ENCODE measurements at regions not wholly inside any gene's neighbourhood (a gene's known extent, or its start where the extent isn't known, plus 50 kb on each side); places are given as distances from the start of the nearest gene placed in this dataset.

GRCh38 chr6:94511502-94512088, 1065.7 kb upstream of the MANEA start:
- DNase-seq: peak; percentile 15

- peak; percentile 16 for DNase-seq
Observed at GRCh38 chr6:94510877-94511276, 1066.5 kb upstream of the MANEA start.

GRCh38 chr6:94501516-94501915, 1075.8 kb upstream of the MANEA start:
- no peak for DNase-seq

- no peak for DNase-seq
Observed at GRCh38 chr6:94498099-94498498, 1078.7 kb upstream of the EPHA7 start.

- DNase-seq: no peak
Observed at GRCh38 chr6:94494500-94494899, 1075.1 kb upstream of the EPHA7 start.

- no peak for DNase-seq
Observed at GRCh38 chr6:94487371-94487770, 1068.0 kb upstream of the EPHA7 start.

- DNase-seq: peak; percentile 57
Observed at GRCh38 chr6:94478133-94479005, 1059.0 kb upstream of the EPHA7 start.

- no peak for DNase-seq
Observed at GRCh38 chr6:94468830-94469229, 1049.5 kb upstream of the EPHA7 start.

GRCh38 chr6:94464018-94464510, 1044.7 kb upstream of the EPHA7 start:
- no peak for DNase-seq

- DNase-seq: no peak
Observed at GRCh38 chr6:94463306-94463705, 1043.9 kb upstream of the EPHA7 start.

- no peak for DNase-seq
Observed at GRCh38 chr6:94462231-94462630, 1042.9 kb upstream of the EPHA7 start.

- DNase-seq: no peak
Observed at GRCh38 chr6:94456266-94456665, 1036.9 kb upstream of the EPHA7 start.

- DNase-seq: no peak
Observed at GRCh38 chr6:94454231-94454630, 1034.9 kb upstream of the EPHA7 start.

- DNase-seq: no peak
Observed at GRCh38 chr6:94446120-94446519, 1026.8 kb upstream of the EPHA7 start.

GRCh38 chr6:94443701-94444100, 1024.3 kb upstream of the EPHA7 start:
- DNase-seq: no peak

- no peak for DNase-seq
Observed at GRCh38 chr6:94424692-94425091, 1005.3 kb upstream of the EPHA7 start.

- no peak for DNase-seq
Observed at GRCh38 chr6:94417363-94417762, 998.0 kb upstream of the EPHA7 start.

- peak; percentile 47 for DNase-seq
Observed at GRCh38 chr6:94414041-94414440, 994.7 kb upstream of the EPHA7 start.

GRCh38 chr6:94401311-94401710, 982.0 kb upstream of the EPHA7 start:
- no peak for DNase-seq

GRCh38 chr6:94394822-94395221, 975.5 kb upstream of the EPHA7 start:
- DNase-seq: no peak

- DNase-seq: no peak
Observed at GRCh38 chr6:94389218-94389617, 969.9 kb upstream of the EPHA7 start.

- no peak for DNase-seq
Observed at GRCh38 chr6:94377835-94378234, 958.5 kb upstream of the EPHA7 start.

- DNase-seq: no peak
Observed at GRCh38 chr6:94376876-94377275, 957.5 kb upstream of the EPHA7 start.

- no peak for DNase-seq
Observed at GRCh38 chr6:94372229-94372628, 952.9 kb upstream of the EPHA7 start.

All from retina (tissue), 1 donor.